SU-DHL-6 (cell line): ENCODE measurements at regions not wholly inside any gene's neighbourhood (a gene's known extent, or its start where the extent isn't known, plus 50 kb on each side); places are given as distances from the start of the nearest gene placed in this dataset.

Experiments
- H2AFZ ChIP-seq: fragments of 200-600 bp; sonication (generic); 2 replicates; pipeline ENCODE4 v1.6.1; 2014; ENCODE audit warnings: low read depth, mild to moderate bottlenecking, moderate library complexity, mixed read lengths, antibody characterized with exemption, low read length; ENCODE audit not compliant: severe bottlenecking
- H3F3A ChIP-seq: fragments of 200-600 bp; shearing (Covaris generic); 2 replicates; pipeline ENCODE4 v1.6.0; 2016; ENCODE audit warnings: antibody characterized with exemption, mild to moderate bottlenecking; ENCODE audit not compliant: insufficient read depth
- H3K27ac ChIP-seq: fragments of 200-600 bp; sonication (generic); 2 replicates; pipeline ENCODE4 v1.5.1; 2016; ENCODE audit warnings: low read depth, mild to moderate bottlenecking, low read length, moderate library complexity, mixed read lengths
- H3K27me3 ChIP-seq: fragments of 200-600 bp; sonication (generic), shearing (Covaris generic); 2 replicates; pipeline ENCODE4 v1.6.0; 2014; ENCODE audit warnings: mild to moderate bottlenecking, low read length
- H3K36me3 ChIP-seq: fragments of 200-600 bp; sonication (generic); 2 replicates; pipeline ENCODE4 v1.6.1; 2014; ENCODE audit warnings: mild to moderate bottlenecking, low read length, mixed read lengths
- H3K4me2 ChIP-seq: fragments of 300-600, 200-600 bp; shearing (Covaris generic), sonication (generic); 2 replicates; pipeline ENCODE4 v1.6.0; 2014; ENCODE audit warnings: low read length, low read depth, mild to moderate bottlenecking; ENCODE audit not compliant: poor library complexity, severe bottlenecking
- H3K4me3 ChIP-seq: fragments of 200-600 bp; sonication (generic); 2 replicates; pipeline ENCODE4 v1.5.1; 2014; ENCODE audit warnings: antibody characterized with exemption, low read length, mild to moderate bottlenecking, mixed read lengths; ENCODE audit not compliant: insufficient read depth, poor library complexity, severe bottlenecking
- H3K79me2 ChIP-seq: fragments of 200-600 bp; sonication (generic); 2 replicates; pipeline ENCODE4 v1.6.1; 2014; ENCODE audit warnings: mild to moderate bottlenecking, low read length, moderate library complexity; ENCODE audit not compliant: insufficient read depth
- H3K9ac ChIP-seq: fragments of 200-600 bp; sonication (generic); 2 replicates; pipeline ENCODE4 v1.7.0; 2014; ENCODE audit warnings: mild to moderate bottlenecking, low read length
- H3K9me2 ChIP-seq: fragments of 200-600 bp; sonication (generic); replicated peaks from 2 replicates; pipeline ENCODE4 v1.6.1; 2014; ENCODE audit warnings: low read length; ENCODE audit not compliant: insufficient read depth
- H3K9me3 ChIP-seq: fragments of 200-600 bp; sonication (generic); 2 replicates; pipeline ENCODE4 v1.6.1; 2014; ENCODE audit warnings: low read length, mixed read lengths; ENCODE audit not compliant: insufficient read depth
- H4K20me1 ChIP-seq: fragments of 200-600 bp; sonication (generic); 2 replicates; pipeline ENCODE4 v1.6.1; 2014; ENCODE audit warnings: low read depth, mild to moderate bottlenecking, antibody characterized with exemption, low read length, moderate library complexity, mixed read lengths
- CTCF ChIP-seq: fragments of 200-600 bp; sonication (generic); IDR thresholded peaks from one replicate; pipeline ENCODE4 v1.5.1; 2017; ENCODE audit warnings: antibody characterized with exemption, mild to moderate bottlenecking, low read length, moderate library complexity; ENCODE audit not compliant: insufficient read depth, poor library complexity, severe bottlenecking
- EZH2phosphoT487 ChIP-seq: fragments of 200-600 bp; sonication (generic), shearing (Covaris generic); conservative IDR thresholded peaks from 2 replicates; pipeline ENCODE4 v1.6.1; 2018; ENCODE audit warnings: mild to moderate bottlenecking, antibody characterized with exemption, low read length, moderate library complexity, mixed read lengths

DNA sequence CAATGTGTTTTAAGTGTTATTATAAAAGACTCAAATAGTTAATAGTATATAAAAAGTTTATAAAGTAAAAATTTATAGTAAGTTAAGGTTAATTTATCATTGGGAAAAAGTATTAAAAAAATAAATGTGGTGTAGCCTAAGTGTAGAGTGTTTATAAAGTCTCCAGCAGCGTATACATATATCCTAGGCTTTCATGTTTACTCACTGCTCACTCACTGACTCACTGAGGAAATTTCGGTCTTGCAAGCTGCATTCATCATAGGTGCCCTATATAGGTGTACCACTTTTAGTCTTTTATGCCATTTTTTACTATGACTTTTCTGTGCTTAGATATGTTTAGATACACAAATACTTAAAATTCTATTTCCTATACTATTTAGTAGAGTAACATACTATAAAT, 866.0 kb downstream of the CBLN2 start:
- no peak overlapping the region for H2AFZ ChIP-seq
- TF ChIP-seq CTCF (no peak), EZH2phosphoT487 (no peak)
- no peaks in the 10 kb centered on the region for H3F3A ChIP-seq
- no peak overlapping the region for H3K27ac ChIP-seq
- H3K9ac ChIP-seq, result no peak overlapping the region
- no peak overlapping the region for H3K4me2 ChIP-seq
- H3K9me3 ChIP-seq, result no peaks in the 10 kb centered on the region
- H3K36me3 ChIP-seq, result no peaks in the 10 kb centered on the region; the same call in 1 of the 2 replicates
- H4K20me1 ChIP-seq, result no peaks in the 10 kb centered on the region
- H3K4me3 ChIP-seq, result no peak overlapping the region
- H3K27me3 ChIP-seq, result no peaks in the 10 kb centered on the region
- H3K9me2 ChIP-seq, result no peaks in the 10 kb centered on the region
- no peaks in the 10 kb centered on the region for H3K79me2 ChIP-seq

DNA sequence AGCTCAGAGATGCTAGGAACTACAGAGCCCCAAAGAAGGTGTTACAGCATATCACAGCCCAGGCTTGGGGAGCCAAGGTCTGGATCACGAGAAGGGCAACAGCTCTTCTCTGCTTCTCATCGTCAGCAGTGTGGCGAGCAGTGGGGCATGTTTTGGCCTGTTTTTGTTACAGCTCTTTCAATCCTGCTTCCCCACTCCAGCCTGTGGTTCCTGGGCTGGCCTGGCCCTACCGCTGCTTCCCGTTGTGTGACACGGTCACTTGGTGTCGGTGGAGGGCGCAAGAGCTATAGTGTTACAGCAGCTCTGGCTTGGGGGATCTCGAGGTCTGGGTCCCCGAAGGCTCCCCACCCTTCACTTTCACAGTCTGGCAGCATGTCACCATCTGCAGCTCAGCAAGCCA, 870.2 kb downstream of the CBLN2 start:
- H3K27ac ChIP-seq, result no peak overlapping the region
- H2AFZ ChIP-seq, result no peak overlapping the region
- H3K9ac ChIP-seq, result no peak overlapping the region
- no peak overlapping the region for H3K4me3 ChIP-seq
- H3K9me2 ChIP-seq, result no peaks in the 10 kb centered on the region
- no peaks in the 10 kb centered on the region for H3F3A ChIP-seq
- no peaks in the 10 kb centered on the region for H4K20me1 ChIP-seq
- TF ChIP-seq CTCF (no peak), EZH2phosphoT487 (no peak)
- no peaks in the 10 kb centered on the region for H3K79me2 ChIP-seq
- H3K36me3 ChIP-seq, result no peaks in the 10 kb centered on the region; the same call in 1 of the 2 replicates
- no peaks in the 10 kb centered on the region for H3K27me3 ChIP-seq
- H3K9me3 ChIP-seq, result no peaks in the 10 kb centered on the region
- H3K4me2 ChIP-seq, result no peak overlapping the region

- Histone ChIP-seq H3F3A (no peaks in the 10 kb centered on the region), H3K4me3 (no peak overlapping the region), H3K9me2 (no peaks in the 10 kb centered on the region), H3K9ac (no peak overlapping the region), H3K79me2 (no peaks in the 10 kb centered on the region), H2AFZ (peak overlapping the region; percentile 21), H4K20me1 (no peaks in the 10 kb centered on the region), H3K27me3 (no peaks in the 10 kb centered on the region), H3K27ac (no peak overlapping the region), H3K9me3 (no peaks in the 10 kb centered on the region), H3K4me2 (no peak overlapping the region), H3K36me3 (no peaks in the 10 kb centered on the region; the same call in 1 of the 2 replicates)
- no peak for TF ChIP-seq EZH2phosphoT487
Measured at GRCh38 chr18:71673498-71673897, 870.6 kb downstream of the CBLN2 start.

DNA sequence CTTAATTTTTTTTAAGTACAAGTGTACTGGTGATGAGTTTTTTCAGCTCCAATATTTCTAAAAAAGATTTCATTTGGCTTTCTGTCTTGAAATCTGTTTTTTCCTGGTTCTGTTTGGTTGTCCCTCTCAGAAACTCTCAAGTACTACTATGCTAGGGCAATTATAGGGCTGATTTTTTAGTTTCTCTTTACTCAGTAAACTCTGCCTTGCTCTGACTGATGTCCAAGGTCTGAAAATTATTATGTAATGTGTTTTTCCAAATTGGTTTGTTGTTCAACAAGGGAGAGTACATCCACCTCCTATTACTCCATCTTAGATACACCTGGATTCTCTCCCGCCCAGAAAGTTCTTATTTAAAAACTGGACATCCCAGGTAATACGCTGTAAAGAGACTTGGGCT, 877.7 kb downstream of the CBLN2 start:
- no peak overlapping the region for H3K27ac ChIP-seq
- H3F3A ChIP-seq, result no peaks in the 10 kb centered on the region
- H3K79me2 ChIP-seq, result no peaks in the 10 kb centered on the region
- H3K36me3 ChIP-seq, result no peaks in the 10 kb centered on the region
- no peak overlapping the region for H3K4me2 ChIP-seq
- no peaks in the 10 kb centered on the region for H3K27me3 ChIP-seq
- no peak overlapping the region for H2AFZ ChIP-seq
- no peaks in the 10 kb centered on the region for H4K20me1 ChIP-seq
- no peak for TF ChIP-seq EZH2phosphoT487
- TF ChIP-seq CTCF, result no peak
- H3K9me2 ChIP-seq, result no peaks in the 10 kb centered on the region
- no peak overlapping the region for H3K9ac ChIP-seq
- H3K9me3 ChIP-seq, result no peaks in the 10 kb centered on the region
- H3K4me3 ChIP-seq, result no peak overlapping the region
